A549 (cell line): ENCODE measurements at regions not wholly inside any gene's neighbourhood (a gene's known extent, or its start where the extent isn't known, plus 50 kb on each side); places are given as distances from the start of the nearest gene placed in this dataset.

Experiments used
- HDAC2 ChIP-seq: fragments of 200-600 bp; sonication (generic); IDR thresholded peaks from 2 replicates; pipeline ENCODE4 v1.6.1; 2016
- TF ChIP-seq, protein P1 (sequence below): fragments of >200 bp; sonication (Bioruptor Twin); formaldehyde crosslinking; IDR thresholded peaks from 3 replicates; pipeline ENCODE4 v1.5.1; 2016

DNA sequence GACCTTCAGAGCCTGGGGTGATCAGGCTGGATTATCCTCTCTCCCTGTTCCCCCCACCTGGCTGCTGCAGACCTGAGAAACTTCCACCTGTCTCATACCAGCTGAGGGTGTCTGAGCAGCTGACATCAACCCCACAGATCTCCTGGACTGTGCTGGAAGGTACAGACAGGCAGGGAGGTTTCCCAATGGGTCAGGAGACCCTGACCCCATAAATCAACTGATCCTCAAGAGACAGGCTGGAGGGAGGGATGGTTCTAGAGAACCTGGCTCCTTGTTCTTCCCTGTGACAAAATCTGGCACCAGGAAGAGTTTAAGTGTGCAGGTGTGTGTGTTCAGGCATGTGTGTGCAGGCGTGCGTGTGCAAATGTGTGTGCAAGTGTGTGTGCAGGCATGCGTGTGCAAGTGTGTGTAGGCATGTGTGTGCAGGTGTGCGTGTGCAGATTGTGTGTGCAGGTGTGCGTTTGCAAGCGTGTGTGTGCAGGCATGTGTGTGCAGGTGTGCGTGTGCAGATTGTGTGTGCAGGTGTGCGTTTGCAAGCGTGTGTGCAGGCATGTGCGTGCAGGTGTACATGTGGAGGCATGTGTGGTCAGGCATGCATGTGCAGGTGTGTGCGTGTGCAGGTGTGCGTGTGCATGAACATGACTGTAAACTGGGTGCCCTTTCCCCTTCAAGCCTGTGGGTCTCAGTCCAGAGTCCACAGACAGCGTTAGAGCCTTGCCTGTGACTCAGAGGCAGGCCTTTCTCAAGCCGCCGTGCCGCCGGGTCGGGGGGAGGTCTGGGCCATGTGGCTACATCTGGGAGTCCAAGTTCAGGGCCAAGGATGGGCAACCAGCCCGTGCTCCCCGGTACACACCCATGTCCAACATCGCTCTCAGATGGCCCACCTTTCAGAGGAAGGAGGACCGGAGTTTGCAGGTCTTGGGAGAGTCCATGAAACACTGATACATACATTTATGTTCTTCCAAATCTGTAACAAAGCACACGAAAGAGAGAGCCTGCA lies 50.1 kb upstream of the ELN start:
- TF ChIP-seq, protein P1, sequence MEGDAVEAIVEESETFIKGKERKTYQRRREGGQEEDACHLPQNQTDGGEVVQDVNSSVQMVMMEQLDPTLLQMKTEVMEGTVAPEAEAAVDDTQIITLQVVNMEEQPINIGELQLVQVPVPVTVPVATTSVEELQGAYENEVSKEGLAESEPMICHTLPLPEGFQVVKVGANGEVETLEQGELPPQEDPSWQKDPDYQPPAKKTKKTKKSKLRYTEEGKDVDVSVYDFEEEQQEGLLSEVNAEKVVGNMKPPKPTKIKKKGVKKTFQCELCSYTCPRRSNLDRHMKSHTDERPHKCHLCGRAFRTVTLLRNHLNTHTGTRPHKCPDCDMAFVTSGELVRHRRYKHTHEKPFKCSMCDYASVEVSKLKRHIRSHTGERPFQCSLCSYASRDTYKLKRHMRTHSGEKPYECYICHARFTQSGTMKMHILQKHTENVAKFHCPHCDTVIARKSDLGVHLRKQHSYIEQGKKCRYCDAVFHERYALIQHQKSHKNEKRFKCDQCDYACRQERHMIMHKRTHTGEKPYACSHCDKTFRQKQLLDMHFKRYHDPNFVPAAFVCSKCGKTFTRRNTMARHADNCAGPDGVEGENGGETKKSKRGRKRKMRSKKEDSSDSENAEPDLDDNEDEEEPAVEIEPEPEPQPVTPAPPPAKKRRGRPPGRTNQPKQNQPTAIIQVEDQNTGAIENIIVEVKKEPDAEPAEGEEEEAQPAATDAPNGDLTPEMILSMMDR: no peak
- no peak for TF ChIP-seq HDAC2
